ENCODE measurements at regions not wholly inside any gene's neighbourhood (a gene's known extent, or its start where the extent isn't known, plus 50 kb on each side); places are given as distances from the start of the nearest gene placed in this dataset.

DNA sequence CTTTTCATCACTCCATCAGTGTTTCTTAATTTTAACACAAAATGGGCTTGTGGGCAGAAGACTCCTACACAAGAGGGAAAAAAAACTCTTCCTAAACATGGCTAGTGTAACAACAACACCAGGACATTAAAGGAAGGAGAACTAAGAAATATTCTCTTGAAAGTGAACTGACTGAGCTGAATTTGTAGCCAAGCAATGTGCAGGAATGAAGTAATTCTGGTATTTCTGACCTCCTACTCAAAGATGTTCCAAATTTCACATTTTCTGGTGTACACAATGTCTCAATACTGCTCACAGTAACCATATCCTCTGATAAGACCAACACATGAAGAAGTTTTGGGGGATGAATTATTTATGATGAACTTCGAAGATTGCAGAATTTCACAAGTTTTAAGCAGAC, 357.3 kb downstream of the DUSP6 start:
- TF ChIP-seq, protein P1, sequence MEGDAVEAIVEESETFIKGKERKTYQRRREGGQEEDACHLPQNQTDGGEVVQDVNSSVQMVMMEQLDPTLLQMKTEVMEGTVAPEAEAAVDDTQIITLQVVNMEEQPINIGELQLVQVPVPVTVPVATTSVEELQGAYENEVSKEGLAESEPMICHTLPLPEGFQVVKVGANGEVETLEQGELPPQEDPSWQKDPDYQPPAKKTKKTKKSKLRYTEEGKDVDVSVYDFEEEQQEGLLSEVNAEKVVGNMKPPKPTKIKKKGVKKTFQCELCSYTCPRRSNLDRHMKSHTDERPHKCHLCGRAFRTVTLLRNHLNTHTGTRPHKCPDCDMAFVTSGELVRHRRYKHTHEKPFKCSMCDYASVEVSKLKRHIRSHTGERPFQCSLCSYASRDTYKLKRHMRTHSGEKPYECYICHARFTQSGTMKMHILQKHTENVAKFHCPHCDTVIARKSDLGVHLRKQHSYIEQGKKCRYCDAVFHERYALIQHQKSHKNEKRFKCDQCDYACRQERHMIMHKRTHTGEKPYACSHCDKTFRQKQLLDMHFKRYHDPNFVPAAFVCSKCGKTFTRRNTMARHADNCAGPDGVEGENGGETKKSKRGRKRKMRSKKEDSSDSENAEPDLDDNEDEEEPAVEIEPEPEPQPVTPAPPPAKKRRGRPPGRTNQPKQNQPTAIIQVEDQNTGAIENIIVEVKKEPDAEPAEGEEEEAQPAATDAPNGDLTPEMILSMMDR (IDR thresholded peaks at IDR 0.05; ENCODE audit: poor library complexity, severe bottlenecking), result no peak
- TF ChIP-seq, protein P2, sequence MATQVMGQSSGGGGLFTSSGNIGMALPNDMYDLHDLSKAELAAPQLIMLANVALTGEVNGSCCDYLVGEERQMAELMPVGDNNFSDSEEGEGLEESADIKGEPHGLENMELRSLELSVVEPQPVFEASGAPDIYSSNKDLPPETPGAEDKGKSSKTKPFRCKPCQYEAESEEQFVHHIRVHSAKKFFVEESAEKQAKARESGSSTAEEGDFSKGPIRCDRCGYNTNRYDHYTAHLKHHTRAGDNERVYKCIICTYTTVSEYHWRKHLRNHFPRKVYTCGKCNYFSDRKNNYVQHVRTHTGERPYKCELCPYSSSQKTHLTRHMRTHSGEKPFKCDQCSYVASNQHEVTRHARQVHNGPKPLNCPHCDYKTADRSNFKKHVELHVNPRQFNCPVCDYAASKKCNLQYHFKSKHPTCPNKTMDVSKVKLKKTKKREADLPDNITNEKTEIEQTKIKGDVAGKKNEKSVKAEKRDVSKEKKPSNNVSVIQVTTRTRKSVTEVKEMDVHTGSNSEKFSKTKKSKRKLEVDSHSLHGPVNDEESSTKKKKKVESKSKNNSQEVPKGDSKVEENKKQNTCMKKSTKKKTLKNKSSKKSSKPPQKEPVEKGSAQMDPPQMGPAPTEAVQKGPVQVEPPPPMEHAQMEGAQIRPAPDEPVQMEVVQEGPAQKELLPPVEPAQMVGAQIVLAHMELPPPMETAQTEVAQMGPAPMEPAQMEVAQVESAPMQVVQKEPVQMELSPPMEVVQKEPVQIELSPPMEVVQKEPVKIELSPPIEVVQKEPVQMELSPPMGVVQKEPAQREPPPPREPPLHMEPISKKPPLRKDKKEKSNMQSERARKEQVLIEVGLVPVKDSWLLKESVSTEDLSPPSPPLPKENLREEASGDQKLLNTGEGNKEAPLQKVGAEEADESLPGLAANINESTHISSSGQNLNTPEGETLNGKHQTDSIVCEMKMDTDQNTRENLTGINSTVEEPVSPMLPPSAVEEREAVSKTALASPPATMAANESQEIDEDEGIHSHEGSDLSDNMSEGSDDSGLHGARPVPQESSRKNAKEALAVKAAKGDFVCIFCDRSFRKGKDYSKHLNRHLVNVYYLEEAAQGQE (IDR thresholded peaks at IDR 0.05; ENCODE audit: borderline replicate concordance), result no peak
- TF ChIP-seq EP300 (conservative IDR thresholded peaks at IDR 0.05; ENCODE audit: poor library complexity, severe bottlenecking) (no peak), POLR2AphosphoS5 (IDR thresholded peaks at IDR 0.05) (no peak), SMC3 (conservative IDR thresholded peaks at IDR 0.05; ENCODE audit: poor library complexity) (no peak), RAD21 (conservative IDR thresholded peaks at IDR 0.05) (no peak), EZH2 (IDR thresholded peaks at IDR 0.05; ENCODE audit: borderline replicate concordance, insufficient read depth, low read length, poor library complexity, severe bottlenecking) (no peak), MXI1 (conservative IDR thresholded peaks at IDR 0.05; ENCODE audit: poor library complexity, severe bottlenecking) (no peak), TAF1 (IDR thresholded peaks at IDR 0.05; ENCODE audit: low read depth) (no peak)
